GDM1 (cell line): ENCODE measurements at regions not wholly inside any gene's neighbourhood (a gene's known extent, or its start where the extent isn't known, plus 50 kb on each side); places are given as distances from the start of the nearest gene placed in this dataset.

Experiments
- DNase-seq: peaks from one replicate; lab custom pipeline; 2025; lab: John Stamatoyannopoulos, UW

- no peak for DNase-seq
Measured at GRCh38 chr22:47280301-47280700, 517.9 kb downstream of the TBC1D22A start.

GRCh38 chr22:47279746-47280145 is 517.3 kb downstream of the TBC1D22A start:
- DNase-seq = no peak

GRCh38 chr22:47279337-47279736 is 516.9 kb downstream of the TBC1D22A start:
- no peak for DNase-seq

GRCh38 chr22:47278655-47279054 is 516.2 kb downstream of the TBC1D22A start:
- DNase-seq = no peak

GRCh38 chr22:47277531-47277930 is 515.1 kb downstream of the TBC1D22A start:
- no peak for DNase-seq

- no peak for DNase-seq
Measured at GRCh38 chr22:47276991-47277390, 514.5 kb downstream of the TBC1D22A start.

GRCh38 chr22:47276450-47276820 is 514.0 kb downstream of the TBC1D22A start:
- DNase-seq = no peak

- no peak for DNase-seq
Measured at GRCh38 chr22:47275605-47276449, 513.4 kb downstream of the TBC1D22A start.

GRCh38 chr22:47274196-47274595 is 511.7 kb downstream of the TBC1D22A start:
- DNase-seq = no peak

GRCh38 chr22:47270463-47271135 is 508.1 kb downstream of the TBC1D22A start:
- DNase-seq = no peak

GRCh38 chr22:47269516-47270088 is 507.2 kb downstream of the TBC1D22A start:
- no peak for DNase-seq

GRCh38 chr22:47267513-47268282 is 505.2 kb downstream of the TBC1D22A start:
- DNase-seq = no peak

GRCh38 chr22:47266329-47266728 is 503.9 kb downstream of the TBC1D22A start:
- no peak for DNase-seq

- no peak for DNase-seq
Measured at GRCh38 chr22:47260551-47260950, 498.1 kb downstream of the TBC1D22A start.

- DNase-seq = no peak
Measured at GRCh38 chr22:47259990-47260389, 497.5 kb downstream of the TBC1D22A start.

- DNase-seq = no peak
Measured at GRCh38 chr22:47259049-47259448, 496.6 kb downstream of the TBC1D22A start.

GRCh38 chr22:47257976-47258375 is 495.5 kb downstream of the TBC1D22A start:
- no peak for DNase-seq

- DNase-seq = no peak
Measured at GRCh38 chr22:47257566-47257965, 495.1 kb downstream of the TBC1D22A start.

GRCh38 chr22:47251911-47252310 is 489.5 kb downstream of the TBC1D22A start:
- no peak for DNase-seq

- DNase-seq = no peak
Measured at GRCh38 chr22:47250995-47251765, 488.7 kb downstream of the TBC1D22A start.

- DNase-seq = no peak
Measured at GRCh38 chr22:47249370-47249928, 487.0 kb downstream of the TBC1D22A start.
